ENCODE measurements at regions not wholly inside any gene's neighbourhood (a gene's known extent, or its start where the extent isn't known, plus 50 kb on each side); places are given as distances from the start of the nearest gene placed in this dataset.
A peak's percentile ranks its signal among the peaks of the same experiment; 100 is the strongest.

DNA sequence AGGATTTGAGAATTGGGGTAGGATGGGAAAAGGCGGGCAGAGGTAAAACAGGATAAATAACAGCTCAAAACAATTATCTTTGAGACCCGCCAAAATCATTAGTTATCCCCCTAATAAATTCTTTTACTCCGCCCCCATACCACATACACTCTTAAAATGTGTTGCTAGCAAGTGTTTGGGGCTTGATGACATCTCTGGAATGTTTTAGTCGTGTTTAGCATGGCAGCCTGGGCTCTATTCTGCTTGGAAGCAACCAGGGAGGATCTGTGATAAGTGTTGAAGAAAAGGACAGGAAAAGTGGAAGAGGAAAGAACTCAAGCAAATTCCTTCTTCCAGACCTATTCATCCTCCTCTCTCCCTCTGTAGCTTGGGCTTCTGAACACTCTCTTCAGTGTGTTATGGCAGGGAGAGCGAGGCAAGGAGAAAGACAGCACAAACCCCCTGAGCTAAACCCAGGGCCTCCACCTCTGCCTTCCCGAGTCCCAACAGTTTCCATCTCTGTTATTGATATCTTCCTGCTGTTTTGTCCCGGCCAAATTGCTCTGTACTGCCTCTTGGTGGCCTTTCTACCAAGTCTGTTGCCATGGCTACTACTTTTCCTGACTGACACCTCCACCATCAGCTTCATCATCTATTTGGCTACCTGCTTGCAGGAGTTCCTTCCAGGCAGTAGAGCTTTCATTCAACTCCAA, 135.8 kb downstream of the RPL22L1 start:
- H3K9me1 ChIP-seq (ENCODE audit: control insufficient read depth, insufficient read depth, low read length) = no peaks in the 10 kb centered on the region
- H3K27me3 ChIP-seq (ENCODE audit: control insufficient read depth in 2 of 2, insufficient read depth in 2 of 2, low read length in 2 of 2) = no peaks in the 10 kb centered on the region
- POLR2A ChIA-PET = interaction anchor here (0.5 to 2.0 kb wide), 4 partner anchors 8 to 36 kb away, joined by 3 to 5 read pairs (median 4); no protein-coding TSS in a partner anchor
- no peaks in the 10 kb centered on the region for H3K9me3 ChIP-seq (replicated peaks; ENCODE audit: control insufficient read depth, insufficient read depth, low read depth, low read length)
- no peak overlapping the region for H3K9ac ChIP-seq (ENCODE audit: insufficient read depth in 1 of 2, low read depth in 2 of 2, low read length in 2 of 2)
- no peaks in the 10 kb centered on the region for H4K20me1 ChIP-seq (replicated peaks; ENCODE audit: control insufficient read depth, insufficient read depth, low read length)
- CTCF ChIA-PET (ENCODE audit: low intra/inter-chr PET ratio) = no interaction called here
- in situ Hi-C loops (cut with MboI) = no loop called here
- 40% methylated on average over 7 of the region's 7 CpGs for WGBS (ENCODE audit: insufficient coverage, low coverage, missing lambda C conversion rate)
- H3K4me1 ChIP-seq (replicated peaks in 1 of 2; ENCODE audit: control insufficient read depth in 2 of 2, insufficient read depth in 2 of 2, low read length in 2 of 2) = peaks cover 11 to 27% of the 10 kb centered on the region in 2 experiments; a peak in 4 of 5 replicates
- ATAC-seq = peak; percentile 36; the same call in 2 of the 3 replicates
- peak in 3 of 4 experiments; percentile 17 to 39 (median 31) for DNase-seq (ENCODE audit: extremely low read depth in 1 of 4, low spot score in 3 of 4)
- no peaks in the 10 kb centered on the region for H3K79me2 ChIP-seq (ENCODE audit: control insufficient read depth, insufficient read depth, low read length)
- no TSS peak for BruUV-seq (replicated peaks)
- no peak overlapping the region for H3K27ac ChIP-seq (ENCODE audit: extremely low read depth, low read depth, low read length)
- no peaks in the 10 kb centered on the region for H3K36me3 ChIP-seq (ENCODE audit: control insufficient read depth, insufficient read depth, low read length)
- H3K4me2 ChIP-seq (ENCODE audit: insufficient read depth, low read length) = no peak overlapping the region
- peak overlapping the region; percentile 81 for H2AFZ ChIP-seq (ENCODE audit: low read depth, low read length)
- FAIRE-seq = no peak
- H3K4me3 ChIP-seq = no peak overlapping the region
- intact Hi-C loops (cut with micrococcal nuclease) = no loop called here
- TF ChIP-seq, protein P1, sequence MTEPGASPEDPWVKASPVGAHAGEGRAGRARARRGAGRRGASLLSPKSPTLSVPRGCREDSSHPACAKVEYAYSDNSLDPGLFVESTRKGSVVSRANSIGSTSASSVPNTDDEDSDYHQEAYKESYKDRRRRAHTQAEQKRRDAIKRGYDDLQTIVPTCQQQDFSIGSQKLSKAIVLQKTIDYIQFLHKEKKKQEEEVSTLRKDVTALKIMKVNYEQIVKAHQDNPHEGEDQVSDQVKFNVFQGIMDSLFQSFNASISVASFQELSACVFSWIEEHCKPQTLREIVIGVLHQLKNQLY (CRISPR knock-in tag; conservative IDR thresholded peaks at IDR 0.05) = no peak
- TF ChIP-seq NFRKB (IDR thresholded peaks at IDR 0.05; ENCODE audit: low read depth) = no peak
- TF ChIP-seq U2AF2 (optimal IDR thresholded peaks at IDR 0.05; ENCODE audit: low read depth, low read length) = no peak
- no peak for TF ChIP-seq EP300 (IDR thresholded peaks at IDR 0.05; ENCODE audit: low read length)
- TF ChIP-seq CSDE1 (IDR thresholded peaks at IDR 0.05) = peak in 1 of 2 experiments; percentile 69; a peak in 2 of 4 replicates
- TF ChIP-seq, protein P2, sequence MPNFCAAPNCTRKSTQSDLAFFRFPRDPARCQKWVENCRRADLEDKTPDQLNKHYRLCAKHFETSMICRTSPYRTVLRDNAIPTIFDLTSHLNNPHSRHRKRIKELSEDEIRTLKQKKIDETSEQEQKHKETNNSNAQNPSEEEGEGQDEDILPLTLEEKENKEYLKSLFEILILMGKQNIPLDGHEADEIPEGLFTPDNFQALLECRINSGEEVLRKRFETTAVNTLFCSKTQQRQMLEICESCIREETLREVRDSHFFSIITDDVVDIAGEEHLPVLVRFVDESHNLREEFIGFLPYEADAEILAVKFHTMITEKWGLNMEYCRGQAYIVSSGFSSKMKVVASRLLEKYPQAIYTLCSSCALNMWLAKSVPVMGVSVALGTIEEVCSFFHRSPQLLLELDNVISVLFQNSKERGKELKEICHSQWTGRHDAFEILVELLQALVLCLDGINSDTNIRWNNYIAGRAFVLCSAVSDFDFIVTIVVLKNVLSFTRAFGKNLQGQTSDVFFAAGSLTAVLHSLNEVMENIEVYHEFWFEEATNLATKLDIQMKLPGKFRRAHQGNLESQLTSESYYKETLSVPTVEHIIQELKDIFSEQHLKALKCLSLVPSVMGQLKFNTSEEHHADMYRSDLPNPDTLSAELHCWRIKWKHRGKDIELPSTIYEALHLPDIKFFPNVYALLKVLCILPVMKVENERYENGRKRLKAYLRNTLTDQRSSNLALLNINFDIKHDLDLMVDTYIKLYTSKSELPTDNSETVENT (CRISPR knock-in tag; IDR thresholded peaks at IDR 0.05) = no peak
- no peak for TF ChIP-seq RAD51 (IDR thresholded peaks at IDR 0.05; ENCODE audit: borderline replicate concordance, low read depth)
- no peak for TF ChIP-seq NFXL1 (CRISPR knock-in tag; IDR thresholded peaks at IDR 0.05)
- no peak for TF ChIP-seq NR2C2 (CRISPR knock-in tag; IDR thresholded peaks at IDR 0.05)
- TF ChIP-seq NR2C2 (tag; IDR thresholded peaks at IDR 0.05) = no peak
- no peak for TF ChIP-seq KLF1 (tag; IDR thresholded peaks at IDR 0.05)
- TF ChIP-seq SAP30 (IDR thresholded peaks at IDR 0.05; ENCODE audit: borderline replicate concordance, insufficient read depth, low read depth, low read length, poor library complexity, severe bottlenecking) = no peak
- TF ChIP-seq SNRNP70 (optimal IDR thresholded peaks at IDR 0.05; ENCODE audit: low read depth, low read length) = no peak
- TF ChIP-seq, protein P3, sequence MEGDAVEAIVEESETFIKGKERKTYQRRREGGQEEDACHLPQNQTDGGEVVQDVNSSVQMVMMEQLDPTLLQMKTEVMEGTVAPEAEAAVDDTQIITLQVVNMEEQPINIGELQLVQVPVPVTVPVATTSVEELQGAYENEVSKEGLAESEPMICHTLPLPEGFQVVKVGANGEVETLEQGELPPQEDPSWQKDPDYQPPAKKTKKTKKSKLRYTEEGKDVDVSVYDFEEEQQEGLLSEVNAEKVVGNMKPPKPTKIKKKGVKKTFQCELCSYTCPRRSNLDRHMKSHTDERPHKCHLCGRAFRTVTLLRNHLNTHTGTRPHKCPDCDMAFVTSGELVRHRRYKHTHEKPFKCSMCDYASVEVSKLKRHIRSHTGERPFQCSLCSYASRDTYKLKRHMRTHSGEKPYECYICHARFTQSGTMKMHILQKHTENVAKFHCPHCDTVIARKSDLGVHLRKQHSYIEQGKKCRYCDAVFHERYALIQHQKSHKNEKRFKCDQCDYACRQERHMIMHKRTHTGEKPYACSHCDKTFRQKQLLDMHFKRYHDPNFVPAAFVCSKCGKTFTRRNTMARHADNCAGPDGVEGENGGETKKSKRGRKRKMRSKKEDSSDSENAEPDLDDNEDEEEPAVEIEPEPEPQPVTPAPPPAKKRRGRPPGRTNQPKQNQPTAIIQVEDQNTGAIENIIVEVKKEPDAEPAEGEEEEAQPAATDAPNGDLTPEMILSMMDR (IDR thresholded peaks at IDR 0.05 in 2 of 3, conservative IDR thresholded peaks at IDR 0.05 in 1 of 3; ENCODE audit: insufficient read depth in 2 of 3, low read depth in 1 of 3, low read length in 3 of 3) = peak; percentile 18 to 40 (median 39); a peak in 4 of 6 replicates
- TF ChIP-seq PHB (CRISPR knock-in tag; IDR thresholded peaks at IDR 0.05) = no peak
- no peak for TF ChIP-seq U2AF1 (optimal IDR thresholded peaks at IDR 0.05; ENCODE audit: low read depth, low read length)
- no peak for TF ChIP-seq EP400 (IDR thresholded peaks at IDR 0.05)
- peak; percentile 95 for TF ChIP-seq RFX1 (IDR thresholded peaks at IDR 0.05)
- no peak for TF ChIP-seq ELF4 (CRISPR knock-in tag; IDR thresholded peaks at IDR 0.05)
- TF ChIP-seq TARDBP (IDR thresholded peaks at IDR 0.05) = no peak

Data from K562 (cell line).